Panc1 (cell line): ENCODE measurements at regions not wholly inside any gene's neighbourhood (a gene's known extent, or its start where the extent isn't known, plus 50 kb on each side); places are given as distances from the start of the nearest gene placed in this dataset.

Source experiments
- ATAC-seq: fragments of 200-7000 bp; cut with Tn5 transposase; 2 replicates; pipeline ENCODE4 v1.9.1; 2020; ENCODE audit warnings: mild to moderate bottlenecking, moderate library complexity
- BruUV-seq: library from RNA; stranded (reverse); fragments of 400-500 nt; replicated peaks from 2 replicates; lab custom pipeline; 2021; lab: Mats Ljungman, UMichigan
- CTCF ChIA-PET: fragments of 300-600 bp; sonication (Branson Sonifier 250); formaldehyde crosslinking; loops from one replicate; lab custom pipeline; 2022; ENCODE audit warnings: antibody characterized with exemption; lab: Charles Lee
- POLR2A ChIA-PET: fragments of 300-600 bp; sonication (Branson Sonifier 250); formaldehyde crosslinking; loops from one replicate; lab custom pipeline; 2022; ENCODE audit warnings: antibody characterized with exemption; lab: Charles Lee
- DNase-seq: peaks from one replicate; pipeline ENCODE4 v3.0.0-alpha.2; 2010; ENCODE audit warnings: low read depth, low spot score
- H3K27ac ChIP-seq: 2 replicates; pipeline ENCODE4 v1.5.1; 2011; ENCODE audit warnings: mild to moderate bottlenecking, low read length, inconsistent platforms
- H3K27me3 ChIP-seq: fragments of 200-500 bp; sonication (Bioruptor generic); 2 replicates; pipeline ENCODE4 v1.6.0; 2014; ENCODE audit warnings: low read length, inconsistent platforms; ENCODE audit not compliant: control insufficient read depth, insufficient read depth
- H3K36me3 ChIP-seq: fragments of 200-500 bp; sonication (Bioruptor generic); 2 replicates; pipeline ENCODE4 v1.5.1; 2014; ENCODE audit warnings: inconsistent platforms, mild to moderate bottlenecking, low read length, moderate library complexity; ENCODE audit not compliant: control insufficient read depth, insufficient read depth
- H3K4me1 ChIP-seq: 2 replicates; pipeline ENCODE4 v1.5.1; 2011; ENCODE audit warnings: inconsistent platforms, mild to moderate bottlenecking, low read length, moderate library complexity; ENCODE audit not compliant: control insufficient read depth, insufficient read depth
- H3K4me3 ChIP-seq, 2 experiments: 2 replicates each; pipeline ENCODE4 v1.5.1; 2011 to 2012; ENCODE audit warnings: low read depth in 2 of 2, low read length in 2 of 2, mild to moderate bottlenecking in 2 of 2, inconsistent platforms in 1 of 2, moderate library complexity in 1 of 2
- H3K9me3 ChIP-seq: fragments of 200-500 bp; sonication (Bioruptor generic); 2 replicates; pipeline ENCODE4 v1.5.1; 2014; ENCODE audit warnings: low read depth, mild to moderate bottlenecking, inconsistent platforms, low read length, moderate library complexity; ENCODE audit not compliant: control insufficient read depth, insufficient read depth
- CTCF ChIP-seq: fragments of 450-650 bp; IDR thresholded peaks from 2 replicates; pipeline ENCODE4 v1.5.1; 2017; ENCODE audit warnings: mild to moderate bottlenecking
- POLR2AphosphoS5 ChIP-seq: IDR thresholded peaks from 2 replicates; pipeline ENCODE4 v1.6.1; 2012; ENCODE audit warnings: mild to moderate bottlenecking, low read depth, low read length, moderate library complexity
- REST ChIP-seq, 2 experiments: IDR thresholded peaks; 2 replicates each; pipeline ENCODE4 v1.6.1; 2011 to 2012; ENCODE audit warnings: low read depth in 2 of 2, control low read depth in 1 of 2, low read length in 1 of 2, mild to moderate bottlenecking in 1 of 2, moderate library complexity in 1 of 2; ENCODE audit not compliant: insufficient read depth in 1 of 2
- SIN3A ChIP-seq: IDR thresholded peaks from 2 replicates; pipeline ENCODE4 v1.6.1; 2012; ENCODE audit warnings: low read depth, mild to moderate bottlenecking, low read length, moderate library complexity, borderline replicate concordance; ENCODE audit not compliant: insufficient read depth
- TCF7L2 ChIP-seq: IDR thresholded peaks from 2 replicates; pipeline ENCODE4 v1.6.1; 2011; ENCODE audit warnings: mild to moderate bottlenecking, low read depth, low read length, inconsistent platforms
- in situ Hi-C: cut with HindIII; loops from 2 replicates; pipeline ENCODE4 v1.10.0; 2016; ENCODE audit warnings: low sequenced_read_pairs, low pct_unique_long_range_greater_than_20kb
- intact Hi-C: fragments of 100-400 bp; cut with micrococcal nuclease; formaldehyde crosslinking; loops from one replicate; pipeline ENCODE4 v1.10.0; 2022; ENCODE audit not compliant: unreplicated experiment

DNA sequence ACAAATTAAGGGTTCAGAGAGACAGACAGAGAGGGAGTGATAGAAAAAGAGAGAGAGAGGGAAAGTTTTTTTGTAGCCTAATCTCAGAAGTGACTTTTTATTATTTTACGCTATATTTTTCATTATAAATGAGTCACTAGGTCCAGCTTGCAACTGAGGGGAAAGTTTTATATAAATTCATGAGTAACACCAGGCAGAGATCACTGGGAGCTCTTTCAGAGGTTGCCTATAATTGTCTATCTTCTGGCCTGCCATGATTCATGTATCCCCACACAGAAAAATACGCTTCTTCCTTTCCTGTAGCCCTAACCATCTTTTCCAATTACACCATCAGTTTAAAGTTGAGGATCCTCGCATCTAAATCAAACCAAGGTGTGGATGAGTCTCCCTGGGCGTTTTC is 467.9 kb downstream of the SLITRK1 start:
- no peak for TF ChIP-seq REST (IDR thresholded peaks at IDR 0.05; ENCODE audit: insufficient read depth in 1 of 2, low read depth in 2 of 2, low read length in 1 of 2)
- TF ChIP-seq TCF7L2: no peak
- TF ChIP-seq SIN3A: no peak
- TF ChIP-seq CTCF: no peak
- no peak for TF ChIP-seq POLR2AphosphoS5
- H3K36me3 ChIP-seq: no peaks in the 10 kb centered on the region
- H3K27me3 ChIP-seq: no peaks in the 10 kb centered on the region
- H3K4me3 ChIP-seq: no peak overlapping the region
- no peak for ATAC-seq
- no peaks in the 10 kb centered on the region for H3K9me3 ChIP-seq
- CTCF ChIA-PET: no interaction called here
- in situ Hi-C loops (no loop called here), intact Hi-C loops (no loop called here)
- H3K27ac ChIP-seq: no peak overlapping the region
- no peak for DNase-seq
- H3K4me1 ChIP-seq: no peaks in the 10 kb centered on the region
- POLR2A ChIA-PET: no interaction called here
- no TSS peak for BruUV-seq

- no peak for TF ChIP-seq CTCF
- TF ChIP-seq POLR2AphosphoS5: no peak
- TF ChIP-seq TCF7L2: no peak
- TF ChIP-seq SIN3A: no peak
- TF ChIP-seq REST (IDR thresholded peaks at IDR 0.05; ENCODE audit: insufficient read depth in 1 of 2, low read depth in 2 of 2, low read length in 1 of 2): no peak
- POLR2A ChIA-PET: no interaction called here
- no TSS peak for BruUV-seq
- ATAC-seq: no peak
- Histone ChIP-seq H3K9me3 (no peaks in the 10 kb centered on the region), H3K36me3 (no peaks in the 10 kb centered on the region), H3K4me3 (no peak overlapping the region), H3K27me3 (no peaks in the 10 kb centered on the region), H3K4me1 (no peaks in the 10 kb centered on the region), H3K27ac (no peak overlapping the region)
- in situ Hi-C loops: no loop called here
- intact Hi-C loops: no loop called here
- no peak for DNase-seq
- CTCF ChIA-PET: no interaction called here
These were observed 495.7 kb downstream of the SLITRK1 start for GRCh38 chr13:83386609-83387008.
